ENCODE measurements at regions not wholly inside any gene's neighbourhood (a gene's known extent, or its start where the extent isn't known, plus 50 kb on each side); places are given as distances from the start of the nearest gene placed in this dataset.

GRCh38 chr4:43379016-43379415, 486.5 kb downstream of the GRXCR1 start:
- no peak for TF ChIP-seq CTCF (IDR thresholded peaks at IDR 0.05; ENCODE audit: extremely low read depth, insufficient read depth, missing control alignments)
- in situ Hi-C loops (cut with MboI; ENCODE audit: low pct_unique_long_range_greater_than_20kb, low sequenced_read_pairs, unreplicated experiment), result no loop called here
- no peak for DNase-seq (ENCODE audit: low spot score)

- TF ChIP-seq CTCF (IDR thresholded peaks at IDR 0.05; ENCODE audit: extremely low read depth, insufficient read depth, missing control alignments), result no peak
- in situ Hi-C loops (cut with MboI; ENCODE audit: low pct_unique_long_range_greater_than_20kb, low sequenced_read_pairs, unreplicated experiment), result no loop called here
- no peak for DNase-seq (ENCODE audit: low spot score)
These were observed 487.6 kb downstream of the GRXCR1 start for GRCh38 chr4:43380093-43380492.

GRCh38 chr4:43391069-43391468, 498.6 kb downstream of the GRXCR1 start:
- TF ChIP-seq CTCF (IDR thresholded peaks at IDR 0.05; ENCODE audit: extremely low read depth, insufficient read depth, missing control alignments), result no peak
- in situ Hi-C loops (cut with MboI; ENCODE audit: low pct_unique_long_range_greater_than_20kb, low sequenced_read_pairs, unreplicated experiment), result no loop called here
- no peak for DNase-seq (ENCODE audit: low spot score)

DNA sequence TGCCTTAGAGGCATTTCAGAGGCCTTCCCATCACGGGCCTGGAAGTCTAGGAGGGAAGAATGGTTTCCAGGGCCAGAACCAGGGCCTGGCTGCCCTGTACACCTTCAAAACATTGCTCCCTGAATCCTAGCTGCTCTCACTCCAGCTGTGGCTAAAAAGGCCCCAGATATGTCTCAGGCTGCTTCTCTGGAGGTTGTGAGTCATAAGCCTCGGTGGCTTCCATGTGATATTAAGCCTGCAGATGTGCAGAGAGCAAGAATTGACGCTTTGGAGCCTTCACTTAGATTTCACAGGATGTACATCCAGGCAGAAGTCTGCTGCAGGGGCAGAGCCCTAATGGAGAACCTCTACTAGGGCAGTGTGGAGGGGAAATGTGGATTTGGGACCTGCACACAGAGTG, 502.5 kb downstream of the GRXCR1 start:
- TF ChIP-seq CTCF (IDR thresholded peaks at IDR 0.05; ENCODE audit: extremely low read depth, insufficient read depth, missing control alignments), result no peak
- in situ Hi-C loops (cut with MboI; ENCODE audit: low pct_unique_long_range_greater_than_20kb, low sequenced_read_pairs, unreplicated experiment), result no loop called here
- no peak for DNase-seq (ENCODE audit: low spot score)

GRCh38 chr4:43399726-43400125, 507.2 kb downstream of the GRXCR1 start:
- no peak for DNase-seq (ENCODE audit: low spot score)
- in situ Hi-C loops (cut with MboI; ENCODE audit: low pct_unique_long_range_greater_than_20kb, low sequenced_read_pairs, unreplicated experiment), result no loop called here
- TF ChIP-seq CTCF (IDR thresholded peaks at IDR 0.05; ENCODE audit: extremely low read depth, insufficient read depth, missing control alignments), result no peak

- no peak for DNase-seq (ENCODE audit: low spot score)
- in situ Hi-C loops (cut with MboI; ENCODE audit: low pct_unique_long_range_greater_than_20kb, low sequenced_read_pairs, unreplicated experiment), result no loop called here
- no peak for TF ChIP-seq CTCF (IDR thresholded peaks at IDR 0.05; ENCODE audit: extremely low read depth, insufficient read depth, missing control alignments)
These were observed 509.9 kb downstream of the GRXCR1 start for GRCh38 chr4:43402393-43402792.

DNA sequence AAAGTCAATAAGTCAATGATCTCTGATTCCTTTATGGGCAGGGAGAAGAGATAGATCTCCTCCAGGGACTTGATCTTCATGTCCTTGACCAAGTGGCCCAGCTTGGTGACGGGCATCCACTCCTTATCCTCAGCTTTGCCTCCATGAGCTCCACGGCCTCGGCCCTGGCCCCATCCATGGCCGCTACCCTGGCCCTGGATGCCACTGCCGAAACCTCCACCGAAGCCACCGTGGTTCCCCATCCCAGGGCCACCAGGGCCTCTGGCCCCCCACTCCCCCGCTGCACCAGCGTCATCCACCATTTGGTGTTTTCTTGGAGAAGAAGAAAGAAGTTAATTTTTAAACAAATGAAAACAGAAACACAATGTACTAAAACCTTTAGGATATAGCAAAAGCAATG, 518.1 kb downstream of the GRXCR1 start:
- DNase-seq (ENCODE audit: low spot score), result no peak
- no peak for TF ChIP-seq CTCF (IDR thresholded peaks at IDR 0.05; ENCODE audit: extremely low read depth, insufficient read depth, missing control alignments)
- in situ Hi-C loops (cut with MboI; ENCODE audit: low pct_unique_long_range_greater_than_20kb, low sequenced_read_pairs, unreplicated experiment), result no loop called here

All from GM13977 (cell line).